Breast epithelium (tissue), 4 donors: ENCODE measurements at regions not wholly inside any gene's neighbourhood (a gene's known extent, or its start where the extent isn't known, plus 50 kb on each side); places are given as distances from the start of the nearest gene placed in this dataset.

Experiments used
- DNase-seq, 2 donors: peaks; one replicate each; pipeline ENCODE4 v3.0.0-alpha.2; 2019; ENCODE audit warnings: low spot score in 2 of 2
- H3K27ac ChIP-seq, 2 donors: fragments of 200-600 bp; sonication (generic) in 1 of 2; one replicate each; pipeline ENCODE4 v1.5.1; 2016 to 2019; ENCODE audit warnings: mild to moderate bottlenecking in 1 of 2
- H3K27me3 ChIP-seq, 2 donors: fragments of 200-600 bp; sonication (generic) in 1 of 2; one replicate each; pipeline versions ENCODE4 v1.5.1 to v1.6.0; 2017 to 2019; ENCODE audit warnings: control low read depth in 1 of 2, mild to moderate bottlenecking in 1 of 2
- H3K36me3 ChIP-seq: fragments of 200-600 bp; one replicate; pipeline ENCODE4 v1.5.1; 2019
- H3K4me1 ChIP-seq, 2 donors: fragments of 200-600 bp; sonication (generic); one replicate each; pipeline ENCODE4 v1.5.1; 2016 to 2019; ENCODE audit warnings: control low read depth in 1 of 2
- H3K4me3 ChIP-seq, 3 donors: fragments of 200-600 bp; sonication (generic); 1 replicate in 2 of 3; 2 replicates in 1 of 3; pipeline ENCODE4 v1.5.1; 2016 to 2019; ENCODE audit warnings: mild to moderate bottlenecking in 3 of 3, moderate library complexity in 2 of 3
- H3K9me3 ChIP-seq, 2 donors: fragments of 200-600 bp; sonication (generic) in 1 of 2; one replicate each; pipeline ENCODE4 v1.5.1; 2016 to 2019; ENCODE audit warnings: control low read depth in 1 of 2
- POLR2A ChIP-seq: fragments of 450-650 bp; IDR thresholded peaks from one replicate; pipeline ENCODE4 v1.6.1; 2016; ENCODE audit warnings: antibody characterized with exemption, mild to moderate bottlenecking, moderate library complexity
- POLR2AphosphoS5 ChIP-seq, 3 donors: sonication (generic); formaldehyde crosslinking; IDR thresholded peaks; one replicate each; pipeline ENCODE4 v1.6.1; 2017; ENCODE audit warnings: antibody characterized with exemption in 3 of 3
- intact Hi-C: fragments of 100-400 bp; cut with DNase I; formaldehyde crosslinking; loops from one replicate; pipeline ENCODE4 v1.15.1; 2023; ENCODE audit warnings: low total_unique reads
- TF ChIP-seq, protein P1 (sequence below), 3 donors: fragments of 450-650 bp; IDR thresholded peaks; one replicate each; pipeline ENCODE4 v1.5.1; 2016 to 2017; ENCODE audit warnings: antibody characterized with exemption in 3 of 3, mild to moderate bottlenecking in 3 of 3, moderate library complexity in 3 of 3

DNA sequence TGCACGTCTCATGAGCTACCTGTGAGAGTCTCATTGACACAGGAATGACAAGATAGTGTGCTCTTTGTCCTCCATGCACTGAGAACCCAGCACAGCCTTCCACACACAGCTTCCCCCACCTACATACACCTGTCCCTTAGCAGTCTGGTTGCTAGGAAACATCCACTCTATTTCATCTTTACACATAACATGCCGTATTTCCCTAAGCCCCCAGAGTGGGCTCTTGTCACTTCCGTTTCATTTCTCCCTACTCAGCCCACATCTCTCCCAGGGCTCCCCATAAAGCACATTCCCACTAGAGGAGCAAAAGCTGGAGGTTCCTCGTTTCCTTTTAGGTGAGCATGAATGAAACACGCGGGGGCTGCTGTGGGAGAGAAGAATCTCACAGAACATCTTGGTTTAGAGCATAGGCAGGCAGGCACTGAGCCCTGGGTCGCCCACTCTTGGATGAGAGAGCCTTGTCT, 137.1 kb downstream of the ETS2 start:
- TF ChIP-seq, protein P1, sequence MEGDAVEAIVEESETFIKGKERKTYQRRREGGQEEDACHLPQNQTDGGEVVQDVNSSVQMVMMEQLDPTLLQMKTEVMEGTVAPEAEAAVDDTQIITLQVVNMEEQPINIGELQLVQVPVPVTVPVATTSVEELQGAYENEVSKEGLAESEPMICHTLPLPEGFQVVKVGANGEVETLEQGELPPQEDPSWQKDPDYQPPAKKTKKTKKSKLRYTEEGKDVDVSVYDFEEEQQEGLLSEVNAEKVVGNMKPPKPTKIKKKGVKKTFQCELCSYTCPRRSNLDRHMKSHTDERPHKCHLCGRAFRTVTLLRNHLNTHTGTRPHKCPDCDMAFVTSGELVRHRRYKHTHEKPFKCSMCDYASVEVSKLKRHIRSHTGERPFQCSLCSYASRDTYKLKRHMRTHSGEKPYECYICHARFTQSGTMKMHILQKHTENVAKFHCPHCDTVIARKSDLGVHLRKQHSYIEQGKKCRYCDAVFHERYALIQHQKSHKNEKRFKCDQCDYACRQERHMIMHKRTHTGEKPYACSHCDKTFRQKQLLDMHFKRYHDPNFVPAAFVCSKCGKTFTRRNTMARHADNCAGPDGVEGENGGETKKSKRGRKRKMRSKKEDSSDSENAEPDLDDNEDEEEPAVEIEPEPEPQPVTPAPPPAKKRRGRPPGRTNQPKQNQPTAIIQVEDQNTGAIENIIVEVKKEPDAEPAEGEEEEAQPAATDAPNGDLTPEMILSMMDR (IDR thresholded peaks at IDR 0.05), result no peak
- TF ChIP-seq POLR2A (no peak), POLR2AphosphoS5 (IDR thresholded peaks at IDR 0.05) (no peak)
- Histone ChIP-seq H3K27me3 (no peaks in the 10 kb centered on the region), H3K27ac (no peak overlapping the region), H3K4me1 (no peaks in the 10 kb centered on the region), H3K4me3 (no peak overlapping the region), H3K36me3 (no peaks in the 10 kb centered on the region), H3K9me3 (no peaks in the 10 kb centered on the region)
- intact Hi-C loops, result no loop called here
- DNase-seq, result no peak

DNA sequence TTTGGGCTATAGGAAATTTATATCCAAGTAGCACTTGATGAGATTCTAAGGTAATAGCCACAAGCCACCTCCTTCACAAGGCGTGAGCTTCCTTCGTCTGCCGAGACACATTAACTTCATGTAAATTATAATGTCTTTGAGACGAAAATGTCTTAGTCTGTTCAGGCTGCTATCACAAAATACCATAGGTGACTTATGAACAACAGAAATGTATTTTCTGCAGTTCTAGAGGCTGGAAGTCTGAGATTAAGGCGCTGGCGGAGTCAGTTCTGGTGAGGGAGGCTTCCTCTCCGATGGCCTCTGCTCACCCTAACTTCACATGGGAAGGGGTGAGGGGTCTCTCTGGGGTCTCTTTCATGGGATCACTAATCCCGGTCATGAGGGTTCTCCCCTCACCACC, 133.0 kb downstream of the ETS2 start:
- no peak overlapping the region for H3K27ac ChIP-seq
- no peak overlapping the region for H3K4me3 ChIP-seq
- H3K4me1 ChIP-seq, result no peaks in the 10 kb centered on the region
- no peak for DNase-seq
- no peaks in the 10 kb centered on the region for H3K9me3 ChIP-seq
- H3K36me3 ChIP-seq, result no peaks in the 10 kb centered on the region
- no peaks in the 10 kb centered on the region for H3K27me3 ChIP-seq
- TF ChIP-seq POLR2AphosphoS5 (IDR thresholded peaks at IDR 0.05), result no peak
- TF ChIP-seq, protein P1 (IDR thresholded peaks at IDR 0.05), result no peak
- no peak for TF ChIP-seq POLR2A
- intact Hi-C loops, result no loop called here

DNA sequence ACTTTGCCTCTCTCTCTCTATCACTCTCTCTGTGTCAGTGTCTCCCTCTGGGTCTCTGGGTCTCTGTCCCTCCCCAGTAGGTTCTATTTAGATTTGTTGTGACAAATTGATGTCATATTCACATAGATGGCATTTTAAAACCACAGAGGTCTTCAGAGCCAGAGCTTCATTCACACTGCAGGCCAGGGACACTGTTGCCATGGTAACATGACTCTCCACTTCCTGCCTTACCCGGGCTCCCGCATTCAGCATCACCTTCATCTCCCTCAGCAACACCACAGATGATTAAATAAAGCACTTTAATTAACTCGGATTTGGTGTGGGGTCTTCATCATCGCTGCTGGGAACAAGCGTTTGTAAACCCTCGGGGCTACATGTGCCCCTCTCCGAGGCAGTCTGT, 132.6 kb downstream of the ETS2 start:
- H3K4me1 ChIP-seq, result no peaks in the 10 kb centered on the region
- H3K4me3 ChIP-seq, result no peak overlapping the region
- no peak for TF ChIP-seq POLR2AphosphoS5 (IDR thresholded peaks at IDR 0.05)
- TF ChIP-seq, protein P1 (IDR thresholded peaks at IDR 0.05), result no peak
- TF ChIP-seq POLR2A, result no peak
- H3K36me3 ChIP-seq, result no peaks in the 10 kb centered on the region
- H3K27ac ChIP-seq, result no peak overlapping the region
- intact Hi-C loops, result no loop called here
- DNase-seq, result no peak
- no peaks in the 10 kb centered on the region for H3K9me3 ChIP-seq
- no peaks in the 10 kb centered on the region for H3K27me3 ChIP-seq

DNA sequence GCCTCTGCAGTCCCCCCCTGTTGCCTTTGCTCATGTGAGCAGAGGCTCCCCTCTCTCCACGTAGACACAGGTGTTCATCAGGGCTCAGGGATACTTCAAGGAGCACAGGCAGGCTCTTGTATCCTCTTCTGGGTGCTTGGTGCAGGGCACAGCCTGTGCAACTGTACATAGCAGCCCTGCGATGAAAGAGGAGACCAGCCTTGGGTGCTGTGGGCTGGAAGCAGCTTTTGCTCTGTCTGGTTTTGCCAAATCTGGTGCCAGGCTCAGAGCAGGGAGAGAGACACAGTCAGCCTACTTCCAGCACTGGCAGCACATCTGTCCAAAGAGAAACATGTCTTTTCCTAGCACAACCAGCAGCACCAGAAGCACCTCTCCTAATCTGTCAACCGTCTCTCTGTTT, 132.1 kb downstream of the ETS2 start:
- TF ChIP-seq POLR2AphosphoS5 (IDR thresholded peaks at IDR 0.05), result no peak
- TF ChIP-seq, protein P1 (IDR thresholded peaks at IDR 0.05), result no peak
- no peak for TF ChIP-seq POLR2A
- H3K27me3 ChIP-seq, result no peaks in the 10 kb centered on the region
- H3K36me3 ChIP-seq, result no peaks in the 10 kb centered on the region
- H3K4me1 ChIP-seq, result no peaks in the 10 kb centered on the region
- H3K4me3 ChIP-seq, result no peak overlapping the region
- DNase-seq, result no peak
- no peak overlapping the region for H3K27ac ChIP-seq
- intact Hi-C loops, result no loop called here
- H3K9me3 ChIP-seq, result no peaks in the 10 kb centered on the region

DNA sequence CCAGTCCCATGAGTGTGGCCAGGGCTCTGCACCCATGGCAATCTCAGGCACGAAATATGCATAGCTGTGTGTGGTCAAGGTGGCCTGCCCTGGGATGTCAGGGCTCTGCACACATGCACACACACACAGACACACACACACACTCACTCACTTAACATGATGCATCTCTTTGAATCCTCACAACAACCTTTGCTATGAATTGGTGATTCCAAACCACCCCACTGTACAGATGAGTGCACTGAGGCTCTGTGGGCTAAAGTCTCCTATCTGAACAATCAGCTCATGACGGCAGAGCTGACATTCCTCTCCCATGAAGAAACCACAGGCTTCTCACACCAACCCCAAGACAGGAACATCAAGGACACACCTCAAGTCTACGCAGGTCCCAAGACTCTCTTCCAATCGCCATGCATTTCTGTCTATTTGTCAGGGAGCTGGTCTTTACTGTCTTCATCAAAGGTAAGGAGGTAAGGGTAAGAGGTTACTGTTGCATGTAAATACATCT, 131.6 kb downstream of the ETS2 start:
- no peak overlapping the region for H3K4me3 ChIP-seq
- H3K27ac ChIP-seq, result no peak overlapping the region
- H3K36me3 ChIP-seq, result no peaks in the 10 kb centered on the region
- intact Hi-C loops, result no loop called here
- TF ChIP-seq POLR2AphosphoS5 (IDR thresholded peaks at IDR 0.05) (no peak), POLR2A (no peak)
- TF ChIP-seq, protein P1 (IDR thresholded peaks at IDR 0.05), result no peak
- no peaks in the 10 kb centered on the region for H3K4me1 ChIP-seq
- no peaks in the 10 kb centered on the region for H3K27me3 ChIP-seq
- DNase-seq, result no peak
- no peaks in the 10 kb centered on the region for H3K9me3 ChIP-seq
